H9 (cell line): ENCODE measurements at regions not wholly inside any gene's neighbourhood (a gene's known extent, or its start where the extent isn't known, plus 50 kb on each side); places are given as distances from the start of the nearest gene placed in this dataset.

Experiments used
- DNase-seq: peaks from one replicate; pipeline ENCODE4 v3.0.0-alpha.2; 2017
- H2AFZ ChIP-seq: one replicate; pipeline ENCODE4 v1.6.1; 2013; ENCODE audit warnings: mild to moderate bottlenecking, low read length, control low read depth, moderate library complexity
- H2AK5ac ChIP-seq: 2 replicates; pipeline ENCODE4 v1.6.1; 2013; ENCODE audit warnings: low read length, control low read depth, mixed read lengths; ENCODE audit not compliant: insufficient read length
- H2BK120ac ChIP-seq: one replicate; pipeline ENCODE4 v1.6.1; 2013; ENCODE audit warnings: low read depth, mild to moderate bottlenecking, low read length, control low read depth, inconsistent platforms; ENCODE audit not compliant: poor library complexity, severe bottlenecking
- H2BK12ac ChIP-seq: 2 replicates; pipeline ENCODE4 v1.6.1; 2013; ENCODE audit warnings: low read length, control low read depth, mixed read lengths, low read depth; ENCODE audit not compliant: insufficient read length
- H2BK15ac ChIP-seq: 2 replicates; pipeline ENCODE4 v1.6.1; 2013; ENCODE audit warnings: low read depth, low read length, control low read depth
- H2BK20ac ChIP-seq: one replicate; pipeline ENCODE4 v1.6.1; 2013; ENCODE audit warnings: low read depth, mild to moderate bottlenecking, low read length, control low read depth, inconsistent platforms; ENCODE audit not compliant: poor library complexity, severe bottlenecking
- H2BK5ac ChIP-seq: 2 replicates; pipeline ENCODE4 v1.6.1; 2013; ENCODE audit warnings: low read length, control low read depth, mixed read lengths; ENCODE audit not compliant: insufficient read length
- H3K14ac ChIP-seq: 2 replicates; pipeline ENCODE4 v1.6.1; 2013; ENCODE audit warnings: low read length, control low read depth; ENCODE audit not compliant: insufficient read depth
- H3K18ac ChIP-seq: 2 replicates; pipeline ENCODE4 v1.6.1; 2013; ENCODE audit warnings: low read depth, mild to moderate bottlenecking, mixed read lengths, low read length, control low read depth; ENCODE audit not compliant: insufficient read length
- H3K23ac ChIP-seq: 2 replicates; pipeline ENCODE4 v1.6.1; 2013; ENCODE audit warnings: low read length, control low read depth, mixed read lengths, low read depth; ENCODE audit not compliant: insufficient read length
- H3K23me2 ChIP-seq: 2 replicates; pipeline ENCODE4 v1.6.1; 2013; ENCODE audit warnings: low read depth, mild to moderate bottlenecking, mixed read lengths, low read length, control low read depth; ENCODE audit not compliant: insufficient read length, poor library complexity, severe bottlenecking
- H3K27ac ChIP-seq: 2 replicates; pipeline ENCODE4 v1.5.1; 2013; ENCODE audit warnings: low read length, control low read depth, mixed read lengths, low read depth; ENCODE audit not compliant: insufficient read length
- H3K27me3 ChIP-seq: 2 replicates; pipeline ENCODE4 v1.6.1; 2013; ENCODE audit warnings: low read length, control low read depth, inconsistent platforms; ENCODE audit not compliant: insufficient read depth
- H3K4ac ChIP-seq: 2 replicates; pipeline ENCODE4 v1.6.1; 2013; ENCODE audit warnings: low read depth, mild to moderate bottlenecking, control low read depth, inconsistent platforms, low read length, moderate library complexity
- H3K4me1 ChIP-seq: 2 replicates; pipeline ENCODE4 v1.6.1; 2013; ENCODE audit warnings: low read length, control low read depth, inconsistent platforms; ENCODE audit not compliant: insufficient read depth
- H3K4me2 ChIP-seq: 2 replicates; pipeline ENCODE4 v1.6.1; 2013; ENCODE audit warnings: low read length, control low read depth, mixed read lengths; ENCODE audit not compliant: insufficient read length, insufficient read depth
- H3K56ac ChIP-seq: 2 replicates; pipeline ENCODE4 v1.6.1; 2013; ENCODE audit warnings: low read depth, mild to moderate bottlenecking, mixed read lengths, low read length, control low read depth; ENCODE audit not compliant: insufficient read length
- H3K79me1 ChIP-seq: 2 replicates; pipeline ENCODE4 v1.6.1; 2013; ENCODE audit warnings: low read depth, mild to moderate bottlenecking, moderate library complexity, low read length, control low read depth, inconsistent platforms; ENCODE audit not compliant: insufficient read depth, poor library complexity, severe bottlenecking
- H3K79me2 ChIP-seq: 2 replicates; pipeline ENCODE4 v1.6.1; 2013; ENCODE audit warnings: low read length, control low read depth, inconsistent platforms; ENCODE audit not compliant: insufficient read depth
- H3K9ac ChIP-seq: 2 replicates; pipeline ENCODE4 v1.6.1; 2013; ENCODE audit warnings: low read length, control low read depth, mixed read lengths; ENCODE audit not compliant: insufficient read length; ENCODE audit errors: extremely low read depth
- H3K9me3 ChIP-seq: one replicate; pipeline ENCODE4 v1.6.1; 2013; ENCODE audit warnings: low read depth, low read length, inconsistent platforms; ENCODE audit not compliant: control insufficient read depth
- H3T11ph ChIP-seq: one replicate; pipeline ENCODE4 v1.6.1; 2013; ENCODE audit warnings: mild to moderate bottlenecking, low read length, control low read depth, inconsistent platforms
- H4K20me1 ChIP-seq: one replicate; pipeline ENCODE4 v1.6.1; 2013; ENCODE audit not compliant: control insufficient read depth, insufficient read length, insufficient read depth
- H4K5ac ChIP-seq: 2 replicates; pipeline ENCODE4 v1.6.1; 2013; ENCODE audit warnings: low read depth, mild to moderate bottlenecking, mixed read lengths, low read length, control low read depth; ENCODE audit not compliant: insufficient read length
- H4K8ac ChIP-seq: replicated peaks from 2 replicates; pipeline ENCODE4 v1.6.1; 2013; ENCODE audit warnings: low read length, control low read depth, mixed read lengths, low read depth; ENCODE audit not compliant: insufficient read length
- H4K91ac ChIP-seq: 2 replicates; pipeline ENCODE4 v1.6.1; 2013; ENCODE audit warnings: low read depth, mild to moderate bottlenecking, moderate library complexity, mixed read lengths, low read length, control low read depth; ENCODE audit not compliant: insufficient read length
- H3K27ac Mint-ChIP-seq, 3 experiments: 2 replicates in 2 of 3; 3 replicates in 1 of 3; pipeline ENCODE4 v1.8.0; 2020 to 2021; ENCODE audit warnings: mixed read lengths in 3 of 3, mild to moderate bottlenecking in 1 of 3, moderate library complexity in 1 of 3
- H3K27me3 Mint-ChIP-seq: 2 replicates; pipeline ENCODE4 v1.8.0; 2021; ENCODE audit warnings: low read depth, mild to moderate bottlenecking, moderate library complexity, mixed read lengths
- H3K36me3 Mint-ChIP-seq, 3 experiments: 2 replicates in 2 of 3; 3 replicates in 1 of 3; pipeline ENCODE4 v1.8.0; 2020 to 2021; ENCODE audit warnings: low read depth in 3 of 3, mixed read lengths in 3 of 3; ENCODE audit not compliant: insufficient read depth in 1 of 3
- H3K4me1 Mint-ChIP-seq, 2 experiments: 2 replicates each; pipeline ENCODE4 v1.8.0; 2020; ENCODE audit warnings: mixed read lengths in 2 of 2
- H3K4me3 Mint-ChIP-seq, 2 experiments: 2 replicates in 1 of 2; 3 replicates in 1 of 2; pipeline ENCODE4 v1.8.0; 2020 to 2021; ENCODE audit warnings: mild to moderate bottlenecking in 2 of 2, mixed read lengths in 2 of 2, moderate library complexity in 1 of 2
- H3K9me3 Mint-ChIP-seq, 2 experiments: 2 replicates in 1 of 2; 3 replicates in 1 of 2; pipeline ENCODE4 v1.8.0; 2020; ENCODE audit warnings: mild to moderate bottlenecking in 2 of 2, mixed read lengths in 2 of 2, moderate library complexity in 1 of 2
- WGBS: extraction: QIAGEN DNeasy Blood & Tissue Kit; methylation state at CpG from one replicate; pipeline ENCODE4 v1.1.7; 2013; ENCODE audit warnings: missing lambda C conversion rate, low lambda C conversion rate, mixed read lengths; ENCODE audit not compliant: insufficient read length; ENCODE audit errors: extremely low coverage; 5-methylcytosine and 5-hydroxymethylcytosine counted together
- TF ChIP-seq, protein P1 (sequence below): fragments of 200-600 bp; sonication (generic); conservative IDR thresholded peaks from 3 replicates; pipeline ENCODE4 v1.8.0; 2021; ENCODE audit warnings: antibody characterized with exemption, mild to moderate bottlenecking

DNA sequence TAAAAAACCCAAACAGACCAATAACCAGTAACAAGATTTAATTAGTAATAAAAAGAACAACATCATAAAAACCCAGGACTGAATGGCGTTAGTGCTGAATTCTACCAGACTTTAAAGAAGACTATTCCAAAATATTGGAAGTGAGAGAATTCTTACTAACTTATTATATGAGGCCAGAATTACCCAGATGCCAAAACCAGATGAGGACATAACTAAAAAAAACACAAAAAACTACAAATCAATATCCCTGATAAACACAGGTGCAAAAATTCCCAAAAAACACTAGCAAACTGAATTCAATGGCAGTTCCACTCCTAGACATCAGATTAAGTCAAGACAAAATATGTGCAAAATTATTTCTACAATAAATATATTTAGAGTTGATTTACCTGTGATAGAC is 400.1 kb upstream of the PABPC4L start:
- no peak for DNase-seq
- Histone ChIP-seq H2BK20ac (no peak overlapping the region), H3K79me2 (no peaks in the 10 kb centered on the region), H2BK120ac (no peak overlapping the region), H3K27ac (no peak overlapping the region), H3K56ac (no peak overlapping the region), H3T11ph (no peak overlapping the region), H3K23ac (no peak overlapping the region), H3K14ac (no peak overlapping the region), H3K79me1 (no peaks in the 10 kb centered on the region), H4K5ac (no peak overlapping the region), H3K9ac (no peak overlapping the region), H2AFZ (no peak overlapping the region), H3K9me3 (no peaks in the 10 kb centered on the region), H3K4me1 (no peaks in the 10 kb centered on the region), H4K91ac (no peak overlapping the region), H2AK5ac (no peak overlapping the region), H3K27me3 (no peaks in the 10 kb centered on the region), H3K23me2 (no peaks in the 10 kb centered on the region), H4K20me1 (no peaks in the 10 kb centered on the region), H2BK5ac (no peak overlapping the region), H2BK15ac (no peak overlapping the region), H3K4ac (no peak overlapping the region), H3K18ac (no peak overlapping the region), H2BK12ac (no peak overlapping the region), H4K8ac (no peak overlapping the region), H3K4me2 (no peak overlapping the region)
- no peaks in the 10 kb centered on the region for H3K4me1 Mint-ChIP-seq
- peaks cover 1 to 9% (median 5%) of the 10 kb centered on the region in 3 experiments; a peak in 4 of 7 replicates for H3K36me3 Mint-ChIP-seq
- no peak overlapping the region for H3K27ac Mint-ChIP-seq
- no peak overlapping the region for H3K4me3 Mint-ChIP-seq
- H3K27me3 Mint-ChIP-seq = no peaks in the 10 kb centered on the region
- no CpG with 5 or more reads among the region's 1 CpG for WGBS
- TF ChIP-seq, protein P1, sequence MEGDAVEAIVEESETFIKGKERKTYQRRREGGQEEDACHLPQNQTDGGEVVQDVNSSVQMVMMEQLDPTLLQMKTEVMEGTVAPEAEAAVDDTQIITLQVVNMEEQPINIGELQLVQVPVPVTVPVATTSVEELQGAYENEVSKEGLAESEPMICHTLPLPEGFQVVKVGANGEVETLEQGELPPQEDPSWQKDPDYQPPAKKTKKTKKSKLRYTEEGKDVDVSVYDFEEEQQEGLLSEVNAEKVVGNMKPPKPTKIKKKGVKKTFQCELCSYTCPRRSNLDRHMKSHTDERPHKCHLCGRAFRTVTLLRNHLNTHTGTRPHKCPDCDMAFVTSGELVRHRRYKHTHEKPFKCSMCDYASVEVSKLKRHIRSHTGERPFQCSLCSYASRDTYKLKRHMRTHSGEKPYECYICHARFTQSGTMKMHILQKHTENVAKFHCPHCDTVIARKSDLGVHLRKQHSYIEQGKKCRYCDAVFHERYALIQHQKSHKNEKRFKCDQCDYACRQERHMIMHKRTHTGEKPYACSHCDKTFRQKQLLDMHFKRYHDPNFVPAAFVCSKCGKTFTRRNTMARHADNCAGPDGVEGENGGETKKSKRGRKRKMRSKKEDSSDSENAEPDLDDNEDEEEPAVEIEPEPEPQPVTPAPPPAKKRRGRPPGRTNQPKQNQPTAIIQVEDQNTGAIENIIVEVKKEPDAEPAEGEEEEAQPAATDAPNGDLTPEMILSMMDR = no peak
- H3K9me3 Mint-ChIP-seq = peaks cover 0 to 2% of the 10 kb centered on the region in 2 experiments; a peak in 3 of 5 replicates
